PC-3 (cell line): ENCODE measurements at regions not wholly inside any gene's neighbourhood (a gene's known extent, or its start where the extent isn't known, plus 50 kb on each side); places are given as distances from the start of the nearest gene placed in this dataset.
A peak's percentile ranks its signal among the peaks of the same experiment; 100 is the strongest.

Experiments used
- ATAC-seq: fragments of 200-7000 bp; cut with Tn5 transposase; 2 replicates; pipeline ENCODE4 v1.9.1; 2020; ENCODE audit warnings: mild to moderate bottlenecking, moderate library complexity
- BruUV-seq: library from RNA; stranded (reverse); fragments of 400-500 nt; replicated peaks from 2 replicates; lab custom pipeline; 2021; lab: Mats Ljungman, UMichigan
- CTCF ChIA-PET: fragments of 300-600 bp; sonication (Branson Sonifier 250); formaldehyde crosslinking; loops from one replicate; lab custom pipeline; 2022; ENCODE audit warnings: antibody characterized with exemption; lab: Charles Lee
- POLR2A ChIA-PET: fragments of 300-600 bp; sonication (Branson Sonifier 250); formaldehyde crosslinking; loops from one replicate; lab custom pipeline; 2022; ENCODE audit warnings: antibody characterized with exemption; ENCODE audit not compliant: unreplicated experiment; lab: Charles Lee
- DNase-seq: peaks from one replicate; pipeline ENCODE4 v3.0.0-alpha.2; 2015
- H2AFZ ChIP-seq: fragments of 300-600 bp; sonication (generic); 2 replicates; pipeline ENCODE4 v1.6.0; 2016; ENCODE audit warnings: antibody characterized with exemption, low read length
- H3F3A ChIP-seq: fragments of 300-600 bp; sonication (generic); one replicate; pipeline ENCODE4 v1.6.0; 2017; ENCODE audit warnings: antibody characterized with exemption, low read length, control low read depth, mild to moderate bottlenecking; ENCODE audit not compliant: unreplicated experiment
- H3K27ac ChIP-seq: fragments of 300-600 bp; sonication (generic); 2 replicates; pipeline ENCODE4 v1.5.1; 2016; ENCODE audit warnings: mild to moderate bottlenecking, low read length
- H3K27me3 ChIP-seq: fragments of 300-600 bp; sonication (generic); 2 replicates; pipeline ENCODE4 v1.6.1; 2016; ENCODE audit warnings: low read length, mixed read lengths
- H3K36me3 ChIP-seq: fragments of 300-600 bp; sonication (generic); 2 replicates; pipeline ENCODE4 v1.6.1; 2016; ENCODE audit warnings: low read depth, mixed run types, low read length, mixed read lengths
- H3K4me1 ChIP-seq: fragments of 300-600 bp; sonication (generic); 2 replicates; pipeline ENCODE4 v1.5.1; 2016; ENCODE audit warnings: low read length; ENCODE audit not compliant: insufficient read depth
- H3K4me2 ChIP-seq: fragments of 300-600 bp; sonication (generic); 2 replicates; pipeline ENCODE4 v1.6.0; 2016; ENCODE audit warnings: low read length
- H3K4me3 ChIP-seq: fragments of 300-600 bp; sonication (generic); 2 replicates; pipeline ENCODE4 v1.5.1; 2016; ENCODE audit warnings: mild to moderate bottlenecking, low read length, mixed read lengths
- H3K79me2 ChIP-seq: fragments of 300-600 bp; sonication (generic); 2 replicates; pipeline ENCODE4 v1.6.1; 2017; ENCODE audit warnings: low read length, mixed read lengths
- H3K9ac ChIP-seq: fragments of 300-600 bp; sonication (generic); 2 replicates; pipeline ENCODE4 v1.6.0; 2016; ENCODE audit warnings: mild to moderate bottlenecking, low read length
- H3K9me2 ChIP-seq: fragments of 300-600 bp; sonication (generic); replicated peaks from 2 replicates; pipeline ENCODE4 v1.6.1; 2016; ENCODE audit warnings: mixed run types, low read length, mixed read lengths
- H3K9me3 ChIP-seq: fragments of 300-600 bp; sonication (generic); 2 replicates; pipeline ENCODE4 v1.6.1; 2016; ENCODE audit warnings: low read length, mixed read lengths
- H4K20me1 ChIP-seq: fragments of 300-600 bp; sonication (generic); 2 replicates; pipeline ENCODE4 v1.6.1; 2016; ENCODE audit warnings: low read length, mixed read lengths
- EZH2 ChIP-seq: fragments of 300-600 bp; sonication (generic); IDR thresholded peaks from one replicate; pipeline ENCODE4 v1.6.1; 2017; ENCODE audit warnings: antibody characterized with exemption, mild to moderate bottlenecking, low read length; ENCODE audit not compliant: unreplicated experiment
- EZH2phosphoT487 ChIP-seq: fragments of 300-600 bp; sonication (generic); IDR thresholded peaks from 2 replicates; pipeline ENCODE4 v1.6.1; 2018; ENCODE audit warnings: mild to moderate bottlenecking, antibody characterized with exemption, low read length, borderline replicate concordance
- intact Hi-C: fragments of 100-400 bp; cut with micrococcal nuclease; formaldehyde crosslinking; loops from 2 replicates; pipeline ENCODE4 v1.9.0; 2023
- TF ChIP-seq, protein P1 (sequence below): fragments of 300-600 bp; sonication (generic); conservative IDR thresholded peaks from 2 replicates; pipeline ENCODE4 v1.5.1; 2017; ENCODE audit warnings: antibody characterized with exemption, low read depth, mild to moderate bottlenecking, low read length

- ChIA-PET CTCF (no interaction called here), POLR2A (no interaction called here)
- Histone ChIP-seq H3F3A (peaks cover 6% of the 10 kb centered on the region), H3K9ac (no peak overlapping the region), H3K4me3 (no peak overlapping the region), H3K27me3 (no peaks in the 10 kb centered on the region), H3K27ac (no peak overlapping the region), H3K9me2 (no peaks in the 10 kb centered on the region), H4K20me1 (no peaks in the 10 kb centered on the region), H2AFZ (no peak overlapping the region), H3K36me3 (no peaks in the 10 kb centered on the region), H3K4me2 (no peak overlapping the region), H3K79me2 (no peaks in the 10 kb centered on the region), H3K4me1 (peaks cover 30% of the 10 kb centered on the region), H3K9me3 (no peaks in the 10 kb centered on the region)
- TF ChIP-seq EZH2phosphoT487 (no peak), EZH2 (no peak)
- TF ChIP-seq, protein P1, sequence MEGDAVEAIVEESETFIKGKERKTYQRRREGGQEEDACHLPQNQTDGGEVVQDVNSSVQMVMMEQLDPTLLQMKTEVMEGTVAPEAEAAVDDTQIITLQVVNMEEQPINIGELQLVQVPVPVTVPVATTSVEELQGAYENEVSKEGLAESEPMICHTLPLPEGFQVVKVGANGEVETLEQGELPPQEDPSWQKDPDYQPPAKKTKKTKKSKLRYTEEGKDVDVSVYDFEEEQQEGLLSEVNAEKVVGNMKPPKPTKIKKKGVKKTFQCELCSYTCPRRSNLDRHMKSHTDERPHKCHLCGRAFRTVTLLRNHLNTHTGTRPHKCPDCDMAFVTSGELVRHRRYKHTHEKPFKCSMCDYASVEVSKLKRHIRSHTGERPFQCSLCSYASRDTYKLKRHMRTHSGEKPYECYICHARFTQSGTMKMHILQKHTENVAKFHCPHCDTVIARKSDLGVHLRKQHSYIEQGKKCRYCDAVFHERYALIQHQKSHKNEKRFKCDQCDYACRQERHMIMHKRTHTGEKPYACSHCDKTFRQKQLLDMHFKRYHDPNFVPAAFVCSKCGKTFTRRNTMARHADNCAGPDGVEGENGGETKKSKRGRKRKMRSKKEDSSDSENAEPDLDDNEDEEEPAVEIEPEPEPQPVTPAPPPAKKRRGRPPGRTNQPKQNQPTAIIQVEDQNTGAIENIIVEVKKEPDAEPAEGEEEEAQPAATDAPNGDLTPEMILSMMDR: no peak
- ATAC-seq: no peak
- no TSS peak for BruUV-seq
- intact Hi-C loops: no loop called here
- DNase-seq: no peak
These were observed 177.9 kb downstream of the BLID start for GRCh38 chr11:121938076-121938475.

DNA sequence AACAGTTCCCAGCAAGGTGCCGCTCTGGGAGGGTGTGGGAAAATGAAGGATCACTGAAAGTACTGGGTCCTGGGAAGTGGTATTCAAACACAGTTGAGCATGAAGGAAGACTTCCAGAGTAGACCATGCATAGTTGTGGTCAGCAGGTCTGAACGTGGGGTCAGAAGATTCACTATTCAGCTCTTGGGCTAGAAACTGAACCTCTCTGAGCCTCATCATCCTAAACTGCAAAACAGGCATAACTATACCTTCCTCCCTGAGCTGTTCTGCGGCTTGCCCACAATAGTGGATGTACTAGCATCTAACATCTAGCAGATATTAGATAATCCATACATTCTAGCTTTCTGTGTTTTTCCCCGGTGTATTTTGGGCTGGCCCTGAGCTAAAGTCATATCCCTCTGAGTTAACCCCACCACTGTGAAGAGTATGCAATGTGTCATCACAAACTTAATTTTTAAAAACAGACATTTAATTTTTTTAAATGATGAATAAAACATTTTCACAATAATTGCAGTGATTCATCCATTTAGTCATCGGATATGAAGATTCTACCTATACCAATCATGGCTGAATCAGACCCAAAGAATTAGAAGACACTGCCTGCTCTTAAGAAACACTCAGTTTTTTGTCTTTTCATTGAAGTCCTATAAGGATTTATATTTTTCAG is 179.1 kb downstream of the BLID start:
- Histone ChIP-seq H3K4me1 (peaks cover 42% of the 10 kb centered on the region), H3K27me3 (no peaks in the 10 kb centered on the region), H2AFZ (0 out of 2 replicates have a peak overlapping the region, but pooled peaks have one; percentile 24), H4K20me1 (no peaks in the 10 kb centered on the region), H3K4me3 (no peak overlapping the region), H3K4me2 (peak overlapping the region; percentile 58), H3K79me2 (no peaks in the 10 kb centered on the region), H3K9me2 (no peaks in the 10 kb centered on the region), H3K9me3 (no peaks in the 10 kb centered on the region), H3K36me3 (no peaks in the 10 kb centered on the region), H3K27ac (peak overlapping the region; percentile 70), H3F3A (peaks cover 6% of the 10 kb centered on the region), H3K9ac (no peak overlapping the region; the same call in 1 of the 2 replicates)
- CTCF ChIA-PET: no interaction called here
- ATAC-seq (peak; percentile 79), DNase-seq (peak; percentile 87)
- TF ChIP-seq EZH2 (no peak), EZH2phosphoT487 (no peak)
- TF ChIP-seq, protein P1: no peak
- POLR2A ChIA-PET: interaction anchor here (0.7 kb wide), 1 partner anchor 140 kb away, joined by 3 read pairs; no protein-coding TSS in a partner anchor
- no TSS peak for BruUV-seq
- intact Hi-C loops: no loop called here

GRCh38 chr11:121936370-121936769 is 179.6 kb downstream of the BLID start:
- no peaks in the 10 kb centered on the region for H3K27me3 ChIP-seq
- H4K20me1 ChIP-seq: no peaks in the 10 kb centered on the region
- BruUV-seq: no TSS peak
- no peak for TF ChIP-seq EZH2phosphoT487
- TF ChIP-seq EZH2: no peak
- TF ChIP-seq, protein P1: no peak
- H3K4me3 ChIP-seq: no peak overlapping the region
- ATAC-seq (no peak; the same call in 1 of the 2 replicates), DNase-seq (peak; percentile 4)
- no peaks in the 10 kb centered on the region for H3K36me3 ChIP-seq
- H3K9ac ChIP-seq: no peak overlapping the region; the same call in 1 of the 2 replicates
- peaks cover 6% of the 10 kb centered on the region for H3F3A ChIP-seq
- ChIA-PET CTCF (no interaction called here), POLR2A (interaction anchor here (0.7 kb wide), 1 partner anchor 140 kb away, joined by 3 read pairs; no protein-coding TSS in a partner anchor)
- H3K4me2 ChIP-seq: peak overlapping the region; percentile 58
- intact Hi-C loops: no loop called here
- H2AFZ ChIP-seq: 0 out of 2 replicates have a peak overlapping the region, but pooled peaks have one; percentile 24
- H3K79me2 ChIP-seq: no peaks in the 10 kb centered on the region
- peak overlapping the region; percentile 70 for H3K27ac ChIP-seq
- peaks cover 47% of the 10 kb centered on the region for H3K4me1 ChIP-seq
- H3K9me2 ChIP-seq: no peaks in the 10 kb centered on the region
- no peaks in the 10 kb centered on the region for H3K9me3 ChIP-seq
